K562 (cell line): ENCODE measurements at regions not wholly inside any gene's neighbourhood (a gene's known extent, or its start where the extent isn't known, plus 50 kb on each side); places are given as distances from the start of the nearest gene placed in this dataset.

Source experiments
- ATAC-seq: fragments of 200-7000 bp; cut with Tn5 transposase; 3 replicates; pipeline ENCODE4 v1.9.1; 2020; ENCODE audit warnings: moderate library complexity
- BruUV-seq: library from RNA; stranded (reverse); fragments of 400-500 nt; replicated peaks from 2 replicates; lab custom pipeline; 2021; lab: Mats Ljungman, UMichigan
- CTCF ChIA-PET: fragments of 300-600 bp; formaldehyde crosslinking; extraction: SDS; loops from one replicate; lab custom pipeline; 2021; ENCODE audit warnings: low intra/inter-chr PET ratio; lab: Yijun Ruan, JAX
- POLR2A ChIA-PET: fragments of 300-600, 350-650 bp; sonication (Branson Sonifier 250); formaldehyde crosslinking; extraction: SDS; loops from one replicate; lab custom pipeline; 2021; ENCODE audit warnings: antibody characterized with exemption, inconsistent platforms; lab: Yijun Ruan, JAX
- DNase-seq, 4 experiments: peaks; one replicate each; pipeline versions ENCODE4 v3.0.0 to v3.0.0-alpha.2; 2011 to 2018; ENCODE audit warnings: low spot score in 3 of 4, mixed read lengths in 3 of 4; ENCODE audit errors: extremely low read depth in 1 of 4
- FAIRE-seq: peaks from 2 replicates; lab custom pipeline; 2011; peaks lifted over from hg19 to GRCh38; lab: Jason Lieb, UNC
- H2AFZ ChIP-seq: 2 replicates; pipeline ENCODE4 v1.6.0; 2011; ENCODE audit warnings: low read depth, low read length, control low read depth, inconsistent platforms
- H3K27ac ChIP-seq: fragments of 200-600 bp; 3 replicates; pipeline ENCODE4 v1.8.0; 2011; ENCODE audit warnings: low read depth, mild to moderate bottlenecking, control low read depth, inconsistent platforms, low read length, moderate library complexity, mixed read lengths; ENCODE audit errors: extremely low read depth
- H3K27me3 ChIP-seq, 2 experiments: fragments of 300-600 bp in 1 of 2; 2 replicates in 1 of 2; 3 replicates in 1 of 2; pipeline versions ENCODE4 v1.6.0 to v1.8.0; 2011; ENCODE audit warnings: inconsistent platforms in 2 of 2, low read length in 2 of 2, mild to moderate bottlenecking in 1 of 2, mixed read lengths in 1 of 2, moderate library complexity in 1 of 2; ENCODE audit not compliant: control insufficient read depth in 2 of 2, insufficient read depth in 2 of 2
- H3K36me3 ChIP-seq: fragments of 300-600 bp; 3 replicates; pipeline ENCODE4 v1.8.0; 2011; ENCODE audit warnings: mild to moderate bottlenecking, low read length, inconsistent platforms; ENCODE audit not compliant: control insufficient read depth, insufficient read depth
- H3K4me1 ChIP-seq, 2 experiments: fragments of 200-600 bp in 1 of 2; replicated peaks in 1 of 2; 2 replicates in 1 of 2; 3 replicates in 1 of 2; pipeline versions ENCODE4 v1.5.1 to v1.8.0; 2011; ENCODE audit warnings: inconsistent platforms in 2 of 2, low read length in 2 of 2, mild to moderate bottlenecking in 1 of 2, mixed read lengths in 1 of 2, moderate library complexity in 1 of 2; ENCODE audit not compliant: control insufficient read depth in 2 of 2, insufficient read depth in 2 of 2
- H3K4me2 ChIP-seq: 2 replicates; pipeline ENCODE4 v1.6.1; 2011; ENCODE audit warnings: low read length, control low read depth, inconsistent platforms, mixed read lengths; ENCODE audit not compliant: insufficient read depth
- H3K4me3 ChIP-seq: fragments of 200-600 bp; sonication (generic), shearing (Covaris generic); 2 replicates; pipeline ENCODE4 v1.5.1; 2016; ENCODE audit warnings: control low read depth, inconsistent platforms
- H3K79me2 ChIP-seq: fragments of 200-600 bp; 3 replicates; pipeline ENCODE4 v1.8.0; 2011; ENCODE audit warnings: low read length, inconsistent platforms; ENCODE audit not compliant: control insufficient read depth, insufficient read depth
- H3K9ac ChIP-seq, 2 experiments: 2 replicates each; pipeline versions ENCODE4 v1.6.0 to v1.6.1; 2011; ENCODE audit warnings: low read depth in 2 of 2, low read length in 2 of 2, control low read depth in 1 of 2, inconsistent platforms in 1 of 2, mild to moderate bottlenecking in 1 of 2, mixed read lengths in 1 of 2; ENCODE audit not compliant: insufficient read depth in 1 of 2
- H3K9me1 ChIP-seq: one replicate; pipeline ENCODE4 v1.6.0; 2011; ENCODE audit warnings: inconsistent platforms, mild to moderate bottlenecking, low read length, moderate library complexity; ENCODE audit not compliant: control insufficient read depth, insufficient read depth
- H3K9me3 ChIP-seq: replicated peaks from 2 replicates; pipeline ENCODE4 v1.5.1; 2011; ENCODE audit warnings: low read depth, low read length, inconsistent platforms; ENCODE audit not compliant: control insufficient read depth, insufficient read depth
- H4K20me1 ChIP-seq: replicated peaks from 2 replicates; pipeline ENCODE4 v1.6.1; 2011; ENCODE audit warnings: low read length, inconsistent platforms, mixed read lengths; ENCODE audit not compliant: control insufficient read depth, insufficient read depth
- GATA2 ChIP-seq: sonication (generic); formaldehyde crosslinking; IDR thresholded peaks from 2 replicates; pipeline ENCODE4 v1.4.0; 2020; ENCODE audit warnings: mild to moderate bottlenecking, missing genetic modification reagents
- HDAC1 ChIP-seq, 2 experiments: fragments of 450-650 bp; IDR thresholded peaks; 2 replicates each; pipeline ENCODE4 v1.6.1; 2016 to 2017; ENCODE audit warnings: inconsistent platforms in 1 of 2, mild to moderate bottlenecking in 1 of 2, moderate library complexity in 1 of 2
- HMG20B ChIP-seq: fragments of 250-450 bp; sonication (Bioruptor Pico); IDR thresholded peaks from 2 replicates; pipeline ENCODE4 v1.5.0; 2021; ENCODE audit warnings: mild to moderate bottlenecking
- PTRF ChIP-seq: fragments of 450-650 bp; IDR thresholded peaks from 2 replicates; pipeline ENCODE4 v1.6.1; 2016; ENCODE audit warnings: mild to moderate bottlenecking, missing genetic modification characterization, missing compliant biosample characterization
- PURB ChIP-seq: sonication (generic); formaldehyde crosslinking; IDR thresholded peaks from 2 replicates; pipeline ENCODE4 v1.9.0; 2021; ENCODE audit warnings: low read depth, mild to moderate bottlenecking, missing genetic modification reagents
- RAD21 ChIP-seq, 2 experiments: fragments of 250-450 bp in 1 of 2; fragments of 450-650 bp in 1 of 2; sonication (Bioruptor Pico) in 1 of 2; formaldehyde crosslinking in 1 of 2; IDR thresholded peaks in 1 of 2; conservative IDR thresholded peaks in 1 of 2; 2 replicates each; pipeline versions ENCODE4 v1.4.0 to v1.8.0; 2020 to 2022; ENCODE audit warnings: mild to moderate bottlenecking in 2 of 2, moderate library complexity in 1 of 2
- SIN3B ChIP-seq: fragments of 450-650 bp; IDR thresholded peaks from 2 replicates; pipeline ENCODE4 v1.6.1; 2017; ENCODE audit warnings: low read depth, mild to moderate bottlenecking, moderate library complexity
- SRF ChIP-seq, 2 experiments: fragments of 250-450, 450-650 bp in 1 of 2; sonication (Bioruptor Pico) in 1 of 2; sonication (generic) in 1 of 2; formaldehyde crosslinking; IDR thresholded peaks; 2 replicates each; pipeline versions ENCODE4 v1.5.0 to v1.5.1; 2020 to 2022; ENCODE audit warnings: mild to moderate bottlenecking in 1 of 2, missing genetic modification reagents in 1 of 2
- TGIF2 ChIP-seq: sonication (generic); formaldehyde crosslinking; IDR thresholded peaks from 2 replicates; pipeline ENCODE4 v1.8.1; 2022; ENCODE audit warnings: mild to moderate bottlenecking, missing genetic modification reagents, moderate library complexity
- TOE1 ChIP-seq, 2 experiments: fragments of 450-650 bp in 1 of 2; sonication (generic) in 1 of 2; formaldehyde crosslinking in 1 of 2; IDR thresholded peaks; 2 replicates each; pipeline versions ENCODE4 v1.7.1 to v1.8.0; 2016 to 2022; ENCODE audit warnings: borderline replicate concordance in 2 of 2, mild to moderate bottlenecking in 2 of 2, antibody characterized with exemption in 1 of 2, inconsistent platforms in 1 of 2, low read depth in 1 of 2, missing genetic modification reagents in 1 of 2, moderate library complexity in 1 of 2
- ZNF324 ChIP-seq: fragments of 250-450 bp; sonication (Bioruptor Pico); IDR thresholded peaks from 2 replicates; pipeline ENCODE4 v1.4.0; 2020; ENCODE audit warnings: mild to moderate bottlenecking
- WGBS: fragments of 100-300 bp; shearing (Covaris generic); methylation state at CpG from one replicate; pipeline ENCODE4 v1.1.6; 2016; ENCODE audit warnings: low coverage, mixed read lengths; ENCODE audit not compliant: insufficient coverage; ENCODE audit errors: missing lambda C conversion rate; 5-methylcytosine and 5-hydroxymethylcytosine counted together
- in situ Hi-C: fragments of 300-500 bp; cut with MboI; formaldehyde crosslinking; loops from 4 replicates; pipeline ENCODE4 v1.15.0; 2018; ENCODE audit warnings: inconsistent platforms, mixed read lengths
- intact Hi-C: fragments of 100-400 bp; cut with micrococcal nuclease; formaldehyde crosslinking; loops from 2 replicates; pipeline ENCODE4 v1.14.2; 2022
- TF ChIP-seq, protein P1 (sequence below): sonication (generic); formaldehyde crosslinking; IDR thresholded peaks from 2 replicates; pipeline ENCODE4 v1.8.1; 2023; ENCODE audit warnings: mild to moderate bottlenecking, missing genetic modification reagents
- TF ChIP-seq, protein P2 (sequence below): fragments of 450-650 bp; formaldehyde crosslinking; IDR thresholded peaks from 2 replicates; pipeline ENCODE4 v1.4.0; 2020; ENCODE audit warnings: mild to moderate bottlenecking, moderate library complexity
- TF ChIP-seq, protein P3 (sequence below), 2 experiments: fragments of 450-650 bp; conservative IDR thresholded peaks; 2 replicates each; pipeline ENCODE4 v1.6.1; 2017; ENCODE audit warnings: mild to moderate bottlenecking in 2 of 2, moderate library complexity in 2 of 2

DNA sequence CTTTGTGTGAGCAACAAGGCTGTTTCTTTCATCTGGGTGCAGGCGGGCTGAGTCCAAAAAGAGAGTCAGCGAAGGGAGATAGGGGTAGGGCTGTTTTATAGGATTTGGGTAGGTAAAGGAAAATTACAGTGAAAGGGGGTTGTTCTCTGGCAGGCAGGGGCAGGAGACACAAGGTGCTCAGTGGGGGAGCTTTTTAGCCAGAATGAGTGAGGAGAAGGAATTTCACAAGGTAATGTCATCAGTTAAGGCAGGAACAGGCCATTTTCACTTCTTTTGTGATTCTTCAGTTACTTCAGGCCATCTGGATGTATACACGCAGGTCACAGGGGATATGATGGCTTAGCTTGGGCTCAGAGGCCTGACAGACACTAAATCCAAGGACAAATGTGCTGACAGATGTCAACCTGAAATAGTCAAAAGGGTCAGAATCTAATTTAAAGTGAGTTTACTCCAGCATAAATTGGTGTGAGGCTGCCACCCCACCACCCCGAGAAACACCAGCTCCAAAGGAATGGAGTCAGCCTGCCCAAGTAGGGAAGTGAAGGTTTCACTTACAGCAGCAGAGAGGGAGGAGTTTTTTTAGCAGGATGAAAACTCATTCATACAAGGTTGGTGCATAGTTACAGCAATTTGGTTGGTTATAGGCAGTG lies 560.0 kb upstream of the CDH4 start (continued):
- TF ChIP-seq TOE1 (IDR thresholded peaks at IDR 0.05; ENCODE audit: borderline replicate concordance) (no peak), TOE1 (CRISPR knock-in tag; IDR thresholded peaks at IDR 0.05; ENCODE audit: borderline replicate concordance, low read depth) (no peak), PURB (CRISPR knock-in tag) (no peak), ZNF324 (CRISPR knock-in tag) (no peak), HMG20B (no peak), GATA2 (CRISPR knock-in tag) (no peak)

DNA sequence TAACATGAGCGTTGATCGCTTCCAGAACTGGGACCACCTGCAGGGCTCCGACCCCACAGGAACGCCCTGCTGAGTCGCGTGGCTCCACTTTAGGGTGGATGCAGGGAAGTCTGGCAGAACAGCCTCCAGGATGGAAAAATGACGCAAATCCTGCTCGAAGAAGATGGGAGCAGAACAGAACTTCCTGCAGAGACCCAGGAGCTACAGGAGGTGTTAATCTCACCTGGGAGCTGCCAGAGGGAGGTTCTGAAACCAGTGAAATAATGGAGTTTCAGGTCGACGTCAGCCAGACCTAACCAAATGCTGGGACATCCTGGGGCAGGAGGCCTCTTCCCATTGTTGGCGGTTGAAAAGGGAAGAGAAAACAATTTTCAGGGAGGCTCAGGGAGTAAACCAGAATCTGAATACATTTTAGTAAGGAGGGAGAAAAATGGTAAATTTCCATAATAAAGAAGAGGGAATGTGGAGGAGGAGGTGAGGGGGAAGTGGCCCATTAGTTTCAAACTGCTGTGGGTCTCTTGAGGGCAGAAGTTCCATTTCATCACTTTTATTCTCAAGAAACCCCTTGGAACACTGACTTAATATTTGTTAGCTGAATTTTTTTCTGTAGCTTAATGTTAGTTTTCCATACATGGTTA lies 558.4 kb upstream of the CDH4 start:
- under 1% methylated on average over 11 of the region's 11 CpGs for WGBS
- no peaks in the 10 kb centered on the region for H3K9me3 ChIP-seq
- POLR2A ChIA-PET = no interaction called here
- TF ChIP-seq SRF (CRISPR knock-in tag; IDR thresholded peaks at IDR 0.05) (no peak), HDAC1 (IDR thresholded peaks at IDR 0.05) (no peak), RAD21 (CRISPR knock-in tag; conservative IDR thresholded peaks at IDR 0.05 in 1 of 2, IDR thresholded peaks at IDR 0.05 in 1 of 2) (no peak), SIN3B (no peak), PTRF (tag) (no peak), TGIF2 (CRISPR knock-in tag) (no peak)
- TF ChIP-seq, protein P1, sequence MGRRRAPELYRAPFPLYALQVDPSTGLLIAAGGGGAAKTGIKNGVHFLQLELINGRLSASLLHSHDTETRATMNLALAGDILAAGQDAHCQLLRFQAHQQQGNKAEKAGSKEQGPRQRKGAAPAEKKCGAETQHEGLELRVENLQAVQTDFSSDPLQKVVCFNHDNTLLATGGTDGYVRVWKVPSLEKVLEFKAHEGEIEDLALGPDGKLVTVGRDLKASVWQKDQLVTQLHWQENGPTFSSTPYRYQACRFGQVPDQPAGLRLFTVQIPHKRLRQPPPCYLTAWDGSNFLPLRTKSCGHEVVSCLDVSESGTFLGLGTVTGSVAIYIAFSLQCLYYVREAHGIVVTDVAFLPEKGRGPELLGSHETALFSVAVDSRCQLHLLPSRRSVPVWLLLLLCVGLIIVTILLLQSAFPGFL = no peak
- TF ChIP-seq, protein P2, sequence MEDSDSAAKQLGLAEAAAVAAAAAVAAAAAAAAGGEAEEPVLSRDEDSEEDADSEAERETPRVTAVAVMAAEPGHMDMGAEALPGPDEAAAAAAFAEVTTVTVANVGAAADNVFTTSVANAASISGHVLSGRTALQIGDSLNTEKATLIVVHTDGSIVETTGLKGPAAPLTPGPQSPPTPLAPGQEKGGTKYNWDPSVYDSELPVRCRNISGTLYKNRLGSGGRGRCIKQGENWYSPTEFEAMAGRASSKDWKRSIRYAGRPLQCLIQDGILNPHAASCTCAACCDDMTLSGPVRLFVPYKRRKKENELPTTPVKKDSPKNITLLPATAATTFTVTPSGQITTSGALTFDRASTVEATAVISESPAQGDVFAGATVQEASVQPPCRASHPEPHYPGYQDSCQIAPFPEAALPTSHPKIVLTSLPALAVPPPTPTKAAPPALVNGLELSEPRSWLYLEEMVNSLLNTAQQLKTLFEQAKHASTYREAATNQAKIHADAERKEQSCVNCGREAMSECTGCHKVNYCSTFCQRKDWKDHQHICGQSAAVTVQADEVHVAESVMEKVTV (CRISPR knock-in tag) = no peak
- TF ChIP-seq, protein P3, sequence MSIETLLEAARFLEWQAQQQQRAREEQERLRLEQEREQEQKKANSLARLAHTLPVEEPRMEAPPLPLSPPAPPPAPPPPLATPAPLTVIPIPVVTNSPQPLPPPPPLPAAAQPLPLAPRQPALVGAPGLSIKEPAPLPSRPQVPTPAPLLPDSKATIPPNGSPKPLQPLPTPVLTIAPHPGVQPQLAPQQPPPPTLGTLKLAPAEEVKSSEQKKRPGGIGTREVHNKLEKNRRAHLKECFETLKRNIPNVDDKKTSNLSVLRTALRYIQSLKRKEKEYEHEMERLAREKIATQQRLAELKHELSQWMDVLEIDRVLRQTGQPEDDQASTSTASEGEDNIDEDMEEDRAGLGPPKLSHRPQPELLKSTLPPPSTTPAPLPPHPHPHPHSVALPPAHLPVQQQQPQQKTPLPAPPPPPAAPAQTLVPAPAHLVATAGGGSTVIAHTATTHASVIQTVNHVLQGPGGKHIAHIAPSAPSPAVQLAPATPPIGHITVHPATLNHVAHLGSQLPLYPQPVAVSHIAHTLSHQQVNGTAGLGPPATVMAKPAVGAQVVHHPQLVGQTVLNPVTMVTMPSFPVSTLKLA (conservative IDR thresholded peaks at IDR 0.05) = no peak

More for the DNA sequence above, 558.4 kb upstream of the CDH4 start:
- H2AFZ ChIP-seq = no peak overlapping the region
- intact Hi-C loops (no loop called here), in situ Hi-C loops (no loop called here)
- H3K9me1 ChIP-seq = no peaks in the 10 kb centered on the region
- no peaks in the 10 kb centered on the region for H3K4me1 ChIP-seq
- H3K36me3 ChIP-seq = no peaks in the 10 kb centered on the region
- no TSS peak for BruUV-seq
- no peak overlapping the region for H3K9ac ChIP-seq
- DNase-seq = no peak
- no peak for FAIRE-seq
- no peaks in the 10 kb centered on the region for H3K79me2 ChIP-seq
- ATAC-seq = no peak
- no peak overlapping the region for H3K27ac ChIP-seq
- H3K4me2 ChIP-seq = no peak overlapping the region
- H4K20me1 ChIP-seq = no peaks in the 10 kb centered on the region
- no peak overlapping the region for H3K4me3 ChIP-seq
- CTCF ChIA-PET = no interaction called here
- H3K27me3 ChIP-seq = no peaks in the 10 kb centered on the region
